ENCODE measurements at regions not wholly inside any gene's neighbourhood (a gene's known extent, or its start where the extent isn't known, plus 50 kb on each side); places are given as distances from the start of the nearest gene placed in this dataset.

GRCh38 chr12:18864900-18865561 is 127.1 kb downstream of the CAPZA3 start:
- TF ChIP-seq CTCF (IDR thresholded peaks at IDR 0.05; ENCODE audit: insufficient read depth, low read length) (no peak), GABPA (IDR thresholded peaks at IDR 0.05; ENCODE audit: low read depth) (no peak), REST (IDR thresholded peaks at IDR 0.05; ENCODE audit: insufficient replicate concordance, low read depth) (no peak)

Measured in HL-60 (cell line).